ENCODE measurements at regions not wholly inside any gene's neighbourhood (a gene's known extent, or its start where the extent isn't known, plus 50 kb on each side); places are given as distances from the start of the nearest gene placed in this dataset.

DNA sequence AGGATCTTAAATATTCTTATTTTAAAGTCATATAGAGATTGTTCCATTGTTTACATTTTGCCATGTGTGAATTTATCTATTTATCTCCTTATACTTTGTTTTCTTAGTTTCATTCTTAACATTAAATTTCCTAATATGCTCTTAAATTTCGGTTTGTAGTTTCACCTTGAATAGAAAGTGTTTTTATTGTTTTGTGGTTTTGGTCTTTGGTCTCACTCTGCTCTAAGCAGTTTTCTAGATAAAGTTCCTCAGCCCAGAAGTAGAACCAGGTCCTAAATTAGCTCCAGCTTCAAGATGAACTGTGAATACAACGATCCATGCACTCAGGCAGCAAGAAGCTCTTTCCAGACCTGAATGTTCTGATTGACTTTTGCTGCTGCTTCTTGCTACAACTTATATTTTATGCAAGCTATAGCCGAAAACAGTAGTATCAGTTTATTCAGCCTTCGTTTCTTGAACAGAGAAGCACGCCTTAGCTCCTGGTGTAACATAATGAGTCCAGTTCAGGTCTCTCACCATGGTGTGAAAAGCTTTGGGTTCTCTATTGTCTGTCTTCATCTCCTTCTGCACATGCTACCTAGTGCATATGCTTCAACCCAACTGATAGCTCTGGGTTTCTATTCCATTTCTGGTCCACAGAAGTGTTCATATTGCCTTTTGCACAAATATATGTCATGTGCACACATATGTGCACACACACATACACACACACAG is 95.3 kb downstream of the SEM1 start:
- DNase-seq (ENCODE audit: extremely low read depth, low read depth), result no peak
- TF ChIP-seq, protein P1, sequence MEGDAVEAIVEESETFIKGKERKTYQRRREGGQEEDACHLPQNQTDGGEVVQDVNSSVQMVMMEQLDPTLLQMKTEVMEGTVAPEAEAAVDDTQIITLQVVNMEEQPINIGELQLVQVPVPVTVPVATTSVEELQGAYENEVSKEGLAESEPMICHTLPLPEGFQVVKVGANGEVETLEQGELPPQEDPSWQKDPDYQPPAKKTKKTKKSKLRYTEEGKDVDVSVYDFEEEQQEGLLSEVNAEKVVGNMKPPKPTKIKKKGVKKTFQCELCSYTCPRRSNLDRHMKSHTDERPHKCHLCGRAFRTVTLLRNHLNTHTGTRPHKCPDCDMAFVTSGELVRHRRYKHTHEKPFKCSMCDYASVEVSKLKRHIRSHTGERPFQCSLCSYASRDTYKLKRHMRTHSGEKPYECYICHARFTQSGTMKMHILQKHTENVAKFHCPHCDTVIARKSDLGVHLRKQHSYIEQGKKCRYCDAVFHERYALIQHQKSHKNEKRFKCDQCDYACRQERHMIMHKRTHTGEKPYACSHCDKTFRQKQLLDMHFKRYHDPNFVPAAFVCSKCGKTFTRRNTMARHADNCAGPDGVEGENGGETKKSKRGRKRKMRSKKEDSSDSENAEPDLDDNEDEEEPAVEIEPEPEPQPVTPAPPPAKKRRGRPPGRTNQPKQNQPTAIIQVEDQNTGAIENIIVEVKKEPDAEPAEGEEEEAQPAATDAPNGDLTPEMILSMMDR (IDR thresholded peaks at IDR 0.05; ENCODE audit: low read depth, low read length, missing control alignments), result no peak
- H3K4me3 ChIP-seq (replicated peaks; ENCODE audit: low read depth, low read length), result no peak overlapping the region

DNA sequence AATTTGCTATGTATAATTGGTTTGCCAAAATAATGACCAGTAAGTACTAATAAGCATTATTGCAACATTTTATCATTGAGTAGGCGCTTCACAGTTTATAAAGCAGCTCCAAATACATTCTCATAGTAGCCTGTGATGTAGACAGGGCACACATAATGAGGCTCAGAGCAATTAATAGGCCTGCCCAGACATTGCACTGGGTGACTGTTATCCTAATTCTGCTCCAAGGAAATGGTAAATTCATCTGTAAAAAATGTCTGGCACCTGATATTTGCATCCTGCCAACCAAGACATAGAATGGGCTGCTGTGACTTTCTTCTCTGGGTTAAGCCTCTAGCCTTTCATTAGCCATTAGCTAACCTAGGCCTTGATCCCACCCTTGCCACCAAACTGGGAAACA is 97.6 kb downstream of the SEM1 start:
- H3K4me3 ChIP-seq (replicated peaks; ENCODE audit: low read depth, low read length), result no peak overlapping the region
- TF ChIP-seq, protein P1 (IDR thresholded peaks at IDR 0.05; ENCODE audit: low read depth, low read length, missing control alignments), result no peak
- no peak for DNase-seq (ENCODE audit: extremely low read depth, low read depth)

DNA sequence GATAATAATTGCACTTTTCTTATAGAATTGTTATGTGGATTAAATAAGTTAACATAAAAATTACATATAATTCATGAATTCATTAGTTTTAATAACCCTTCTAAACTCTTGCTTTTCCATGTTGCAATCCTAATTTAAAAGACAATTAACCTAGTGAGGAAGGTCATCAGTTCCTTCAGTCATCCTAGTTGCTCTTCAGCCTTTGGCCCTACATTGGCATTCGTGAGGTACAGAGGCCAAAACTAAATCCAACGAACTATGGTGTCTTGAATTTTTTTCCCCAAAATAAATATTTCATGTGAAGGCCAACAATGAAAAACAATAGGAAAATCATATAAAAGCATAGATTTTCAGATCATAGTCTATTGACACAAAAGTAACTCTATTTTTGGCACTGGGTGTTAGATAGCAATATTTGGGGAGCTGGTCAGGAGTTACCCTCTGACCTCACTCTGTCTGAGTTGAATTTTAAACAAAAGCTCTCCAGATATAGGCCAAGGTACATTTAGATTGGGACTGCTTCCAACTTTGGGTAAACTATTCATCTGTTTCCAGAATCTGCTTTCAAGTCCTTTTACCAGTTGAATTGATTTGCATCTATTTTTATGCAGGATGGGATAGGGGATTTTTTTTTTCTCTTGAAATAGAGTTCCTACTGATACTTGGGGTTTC is 104.5 kb downstream of the SEM1 start:
- no peak overlapping the region for H3K4me3 ChIP-seq (replicated peaks; ENCODE audit: low read depth, low read length)
- TF ChIP-seq, protein P1 (IDR thresholded peaks at IDR 0.05; ENCODE audit: low read depth, low read length, missing control alignments), result no peak
- DNase-seq (ENCODE audit: extremely low read depth, low read depth), result no peak

DNA sequence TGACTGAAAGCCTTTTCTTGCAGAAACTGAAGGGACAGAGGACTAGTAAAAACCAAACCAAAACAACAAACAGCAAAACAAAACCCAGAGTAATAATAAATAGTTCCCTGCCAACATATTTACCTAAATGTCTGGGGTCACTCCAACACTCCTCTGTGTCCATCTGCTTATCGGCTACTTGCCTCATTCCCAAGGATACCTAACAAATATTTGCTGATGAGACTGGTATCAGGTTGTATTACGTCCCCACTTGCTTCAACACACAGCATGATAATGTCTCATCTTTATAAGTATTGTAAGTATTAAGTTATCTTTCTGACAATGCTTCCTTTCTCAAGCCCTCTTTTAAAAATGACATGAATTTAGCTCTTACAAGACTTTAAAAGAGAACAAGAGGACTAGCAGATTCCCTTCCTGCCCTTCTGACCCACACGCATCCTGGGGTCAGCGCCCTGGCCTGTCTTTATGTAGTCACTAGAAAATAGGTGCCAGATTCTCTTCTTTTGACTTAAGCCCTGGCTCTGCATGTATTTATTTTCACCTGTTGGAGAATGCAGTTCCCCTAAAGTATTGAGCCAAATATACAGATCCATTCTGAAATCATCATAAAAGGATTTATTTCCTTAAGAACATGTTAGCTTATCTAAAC is 110.2 kb downstream of the SEM1 start:
- H3K4me3 ChIP-seq (replicated peaks; ENCODE audit: low read depth, low read length), result no peak overlapping the region
- DNase-seq (ENCODE audit: extremely low read depth, low read depth), result no peak
- TF ChIP-seq, protein P1 (IDR thresholded peaks at IDR 0.05; ENCODE audit: low read depth, low read length, missing control alignments), result no peak

DNA sequence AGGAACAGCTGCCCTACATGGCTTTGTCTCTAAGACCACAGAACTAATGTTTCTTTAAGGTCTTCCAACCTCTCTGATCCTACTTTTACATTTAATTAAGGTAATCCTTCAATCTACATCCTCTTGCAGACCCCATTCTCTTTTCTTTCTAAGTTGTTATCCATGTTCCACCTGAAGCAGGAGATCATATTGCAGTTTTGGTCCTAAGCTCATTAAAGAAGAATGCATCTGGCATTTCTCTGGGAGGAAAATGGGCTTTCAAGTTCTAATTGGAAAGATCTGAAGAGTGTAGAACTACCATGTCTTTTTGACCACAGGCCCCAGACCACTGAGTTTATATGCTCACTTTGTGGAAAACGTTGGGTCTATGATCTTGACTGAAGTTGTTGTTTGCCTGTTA is 111.2 kb downstream of the SEM1 start:
- DNase-seq (ENCODE audit: extremely low read depth, low read depth), result no peak
- TF ChIP-seq, protein P1 (IDR thresholded peaks at IDR 0.05; ENCODE audit: low read depth, low read length, missing control alignments), result no peak
- H3K4me3 ChIP-seq (replicated peaks; ENCODE audit: low read depth, low read length), result no peak overlapping the region

DNA sequence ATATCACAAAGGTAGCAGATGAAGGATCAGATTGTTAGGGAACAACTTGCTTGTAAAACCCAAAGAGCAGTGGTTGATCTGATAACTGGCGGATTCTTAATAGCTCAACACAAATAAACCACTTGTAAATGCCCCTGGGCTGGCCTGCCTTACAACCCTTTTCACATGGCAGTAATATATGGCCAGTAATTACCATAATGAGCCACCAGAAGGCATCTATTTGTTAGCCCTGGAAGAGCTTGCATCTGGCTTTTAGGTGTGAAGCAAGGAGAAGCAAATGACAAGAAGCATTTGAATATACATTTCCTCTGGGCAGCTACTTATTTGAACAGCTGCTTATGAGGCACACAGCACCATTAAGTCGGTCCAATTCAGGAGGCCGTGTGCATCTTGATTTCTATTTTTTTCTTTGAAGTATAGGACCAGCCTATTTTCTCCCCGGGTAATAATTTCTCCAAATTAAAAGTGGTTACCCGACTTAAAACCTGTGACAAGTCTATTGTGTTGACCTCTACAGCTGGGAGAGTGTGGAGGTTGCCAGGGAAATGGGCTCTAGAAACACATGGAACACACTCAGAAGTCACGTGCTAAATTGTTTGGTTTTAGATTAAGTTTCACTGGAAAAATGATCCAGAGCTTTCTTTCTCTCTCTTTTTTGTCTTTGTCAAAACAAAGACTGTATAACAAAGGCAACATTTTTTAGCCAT is 113.4 kb downstream of the SEM1 start:
- no peak overlapping the region for H3K4me3 ChIP-seq (replicated peaks; ENCODE audit: low read depth, low read length)
- TF ChIP-seq, protein P1 (IDR thresholded peaks at IDR 0.05; ENCODE audit: low read depth, low read length, missing control alignments), result no peak
- peak; percentile 1 for DNase-seq (ENCODE audit: extremely low read depth, low read depth)

All from HFF-Myc (cell line).